Natural killer cell (primary cell): ENCODE measurements at regions not wholly inside any gene's neighbourhood (a gene's known extent, or its start where the extent isn't known, plus 50 kb on each side); places are given as distances from the start of the nearest gene placed in this dataset.

ENCODE experiments used
- ATAC-seq, 3 donors: fragments of 150-1000 bp in 2 of 3; fragments of 200-7000 bp in 1 of 3; cut with Tn5 transposase; 1 replicate in 1 of 3; 2 replicates in 2 of 3; pipeline ENCODE4 v1.10.0; 2021; ENCODE audit warnings: mild to moderate bottlenecking in 2 of 3, moderate library complexity in 2 of 3
- DNase-seq, 2 donors: peaks; one replicate each; pipeline versions ENCODE4 v3.0.0 to v3.0.0-alpha.2; 2013 to 2021; ENCODE audit warnings: mixed read lengths in 1 of 2
- H3K27ac ChIP-seq: one replicate; pipeline ENCODE4 v1.5.1; 2013; ENCODE audit warnings: mild to moderate bottlenecking, low read length
- H3K27me3 ChIP-seq: one replicate; pipeline ENCODE4 v1.6.1; 2013; ENCODE audit warnings: low read length; ENCODE audit not compliant: control insufficient read depth, insufficient read depth
- H3K36me3 ChIP-seq: one replicate; pipeline ENCODE4 v1.6.1; 2013; ENCODE audit warnings: low read length; ENCODE audit not compliant: control insufficient read depth, insufficient read depth
- H3K4me1 ChIP-seq: one replicate; pipeline ENCODE4 v1.6.1; 2013; ENCODE audit warnings: low read length; ENCODE audit not compliant: control insufficient read depth, insufficient read depth
- H3K4me3 ChIP-seq: one replicate; pipeline ENCODE4 v1.5.1; 2013; ENCODE audit warnings: low read length
- H3K9me3 ChIP-seq: one replicate; pipeline ENCODE4 v1.6.1; 2013; ENCODE audit warnings: low read length; ENCODE audit not compliant: control insufficient read depth, insufficient read depth
- H3K27ac Mint-ChIP-seq, 2 donors: one replicate each; pipeline ENCODE4 v1.8.0; 2022; ENCODE audit warnings: mild to moderate bottlenecking in 2 of 2, mixed read lengths in 2 of 2, moderate library complexity in 1 of 2
- H3K27me3 Mint-ChIP-seq, 2 donors: one replicate each; pipeline ENCODE4 v1.8.0; 2022; ENCODE audit warnings: low read depth in 2 of 2, mixed read lengths in 2 of 2
- H3K36me3 Mint-ChIP-seq: one replicate; pipeline ENCODE4 v1.8.0; 2022; ENCODE audit warnings: mixed read lengths
- H3K4me1 Mint-ChIP-seq, 2 donors: one replicate each; pipeline ENCODE4 v1.8.0; 2022; ENCODE audit warnings: mixed read lengths in 2 of 2
- H3K4me3 Mint-ChIP-seq: one replicate; pipeline ENCODE4 v1.8.0; 2022; ENCODE audit warnings: mild to moderate bottlenecking, moderate library complexity, mixed read lengths
- H3K9me3 Mint-ChIP-seq, 2 donors: one replicate each; pipeline ENCODE4 v1.8.0; 2022; ENCODE audit warnings: mixed read lengths in 2 of 2
- WGBS: methylation state at CpG from one replicate; pipeline ENCODE4 v1.1.7; 2013; ENCODE audit warnings: missing lambda C conversion rate; ENCODE audit not compliant: insufficient coverage; 5-methylcytosine and 5-hydroxymethylcytosine counted together
- intact Hi-C: fragments of 100-400 bp; cut with micrococcal nuclease; formaldehyde crosslinking; loops from one replicate; pipeline ENCODE4 v1.14.2; 2022
- TF ChIP-seq, protein P1 (sequence below): fragments of 200-600 bp; IDR thresholded peaks from one replicate; pipeline ENCODE4 v1.8.0; 2022; ENCODE audit warnings: antibody characterized with exemption

DNA sequence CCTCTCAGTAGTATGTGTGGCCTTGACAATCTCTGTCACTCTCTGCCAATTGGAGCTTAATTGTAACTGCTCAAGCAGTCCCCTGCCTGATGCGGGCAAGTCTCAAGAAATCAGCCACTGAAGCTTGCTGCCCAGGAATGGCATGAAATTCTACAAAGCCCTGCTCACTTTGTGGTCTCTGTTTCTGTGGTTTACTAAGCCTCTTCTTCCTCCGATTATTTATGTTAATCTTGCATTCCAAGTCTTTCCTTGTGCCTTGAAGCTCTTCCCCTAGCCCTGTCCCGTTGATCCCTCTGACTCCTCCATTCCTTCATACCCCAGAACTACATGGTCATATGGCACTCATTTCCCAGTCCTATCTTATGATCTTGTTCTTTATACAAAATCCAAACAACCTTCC, 489.3 kb upstream of the CHST9 start:
- Mint-ChIP-seq H3K27me3 (no peaks in the 10 kb centered on the region), H3K36me3 (no peaks in the 10 kb centered on the region), H3K4me3 (no peak overlapping the region), H3K27ac (no peak overlapping the region), H3K4me1 (no peaks in the 10 kb centered on the region), H3K9me3 (peaks cover 14 to 15% of the 10 kb centered on the region in 2 donors)
- Histone ChIP-seq H3K4me3 (no peak overlapping the region), H3K9me3 (no peaks in the 10 kb centered on the region), H3K27me3 (no peaks in the 10 kb centered on the region), H3K27ac (no peak overlapping the region), H3K4me1 (no peaks in the 10 kb centered on the region), H3K36me3 (no peaks in the 10 kb centered on the region)
- 82% methylated on average over 3 of the region's 3 CpGs for WGBS
- ATAC-seq (no peak), DNase-seq (no peak)
- intact Hi-C loops, result no loop called here
- TF ChIP-seq, protein P1, sequence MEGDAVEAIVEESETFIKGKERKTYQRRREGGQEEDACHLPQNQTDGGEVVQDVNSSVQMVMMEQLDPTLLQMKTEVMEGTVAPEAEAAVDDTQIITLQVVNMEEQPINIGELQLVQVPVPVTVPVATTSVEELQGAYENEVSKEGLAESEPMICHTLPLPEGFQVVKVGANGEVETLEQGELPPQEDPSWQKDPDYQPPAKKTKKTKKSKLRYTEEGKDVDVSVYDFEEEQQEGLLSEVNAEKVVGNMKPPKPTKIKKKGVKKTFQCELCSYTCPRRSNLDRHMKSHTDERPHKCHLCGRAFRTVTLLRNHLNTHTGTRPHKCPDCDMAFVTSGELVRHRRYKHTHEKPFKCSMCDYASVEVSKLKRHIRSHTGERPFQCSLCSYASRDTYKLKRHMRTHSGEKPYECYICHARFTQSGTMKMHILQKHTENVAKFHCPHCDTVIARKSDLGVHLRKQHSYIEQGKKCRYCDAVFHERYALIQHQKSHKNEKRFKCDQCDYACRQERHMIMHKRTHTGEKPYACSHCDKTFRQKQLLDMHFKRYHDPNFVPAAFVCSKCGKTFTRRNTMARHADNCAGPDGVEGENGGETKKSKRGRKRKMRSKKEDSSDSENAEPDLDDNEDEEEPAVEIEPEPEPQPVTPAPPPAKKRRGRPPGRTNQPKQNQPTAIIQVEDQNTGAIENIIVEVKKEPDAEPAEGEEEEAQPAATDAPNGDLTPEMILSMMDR, result no peak

DNA sequence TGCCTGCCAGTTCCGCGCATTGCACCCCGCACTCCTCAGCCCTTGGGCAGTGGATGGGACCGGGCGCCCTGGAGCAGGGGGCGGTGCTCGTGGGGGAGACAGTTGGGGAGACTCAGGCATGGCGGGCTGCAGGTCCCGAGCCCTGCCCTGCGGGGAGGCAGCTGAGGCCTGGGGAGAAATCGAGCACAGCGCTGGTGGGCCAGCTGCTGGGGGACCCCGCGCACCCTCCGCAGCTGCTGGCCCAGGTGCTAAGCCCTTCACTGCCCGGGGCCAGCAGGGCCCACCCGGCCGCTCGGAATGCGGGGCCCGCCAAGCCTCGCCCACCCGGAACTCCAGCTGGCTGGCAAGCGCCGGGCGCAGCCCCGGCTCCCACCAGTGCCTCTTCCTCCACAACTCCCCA, 488.8 kb upstream of the CHST9 start:
- Mint-ChIP-seq H3K9me3 (peaks cover 15% of the 10 kb centered on the region in 2 donors), H3K4me3 (no peak overlapping the region), H3K27ac (no peak overlapping the region), H3K36me3 (no peaks in the 10 kb centered on the region), H3K27me3 (no peaks in the 10 kb centered on the region), H3K4me1 (no peaks in the 10 kb centered on the region)
- Histone ChIP-seq H3K36me3 (no peaks in the 10 kb centered on the region), H3K4me3 (no peak overlapping the region), H3K27me3 (no peaks in the 10 kb centered on the region), H3K4me1 (no peaks in the 10 kb centered on the region), H3K27ac (no peak overlapping the region), H3K9me3 (no peaks in the 10 kb centered on the region)
- no peak for DNase-seq
- TF ChIP-seq, protein P1, result no peak
- ATAC-seq, result no peak
- intact Hi-C loops, result no loop called here
- 95% methylated on average over 27 of the region's 27 CpGs for WGBS

DNA sequence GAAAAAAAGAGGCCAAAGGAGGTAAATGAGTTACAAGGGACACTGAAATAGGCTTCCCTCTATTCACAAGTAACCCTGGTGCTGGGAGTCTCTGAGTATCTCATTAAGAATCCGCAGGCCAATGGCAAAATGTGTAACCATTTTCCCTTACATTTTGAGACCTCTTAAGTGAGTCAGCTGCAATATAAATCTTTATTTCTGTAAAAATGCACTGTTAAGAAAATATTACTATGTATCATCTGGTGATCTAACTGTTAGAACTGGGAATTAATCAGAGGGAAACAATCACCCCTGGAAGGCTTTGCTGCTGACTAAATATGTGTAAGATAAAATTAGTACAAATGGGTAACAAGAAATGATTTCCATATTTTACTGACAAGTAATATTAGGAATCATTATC, 483.1 kb upstream of the CHST9 start:
- WGBS, result 88% methylated on average over 1 of the region's 1 CpG
- TF ChIP-seq, protein P1, result no peak

DNA sequence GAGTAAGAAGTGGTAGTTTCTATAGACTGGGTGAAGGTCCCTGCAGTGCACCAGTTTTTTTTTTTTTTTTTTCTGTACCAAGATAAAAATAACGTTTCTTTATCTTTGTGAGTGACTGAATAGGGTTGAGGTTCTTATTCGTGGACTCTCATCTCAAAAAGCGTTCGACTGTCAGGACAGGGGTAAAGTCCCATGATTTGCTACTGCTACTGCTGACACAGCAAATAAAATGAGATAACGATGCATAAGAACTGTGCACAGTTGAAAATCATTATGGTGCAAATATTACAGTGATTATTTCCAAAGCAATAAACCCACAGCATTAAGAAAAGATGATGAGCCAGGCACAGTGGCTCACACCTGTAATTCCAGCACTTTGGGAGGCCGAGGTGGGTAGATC, 482.0 kb upstream of the CHST9 start:
- no peaks in the 10 kb centered on the region for H3K4me1 Mint-ChIP-seq
- intact Hi-C loops, result no loop called here
- H3K9me3 ChIP-seq, result no peaks in the 10 kb centered on the region
- H3K4me1 ChIP-seq, result no peaks in the 10 kb centered on the region
- no peak overlapping the region for H3K27ac Mint-ChIP-seq
- DNase-seq, result no peak
- no peak overlapping the region for H3K27ac ChIP-seq
- H3K9me3 Mint-ChIP-seq, result peaks cover 2 to 3% of the 10 kb centered on the region in 2 donors
- H3K36me3 ChIP-seq, result no peaks in the 10 kb centered on the region
- ATAC-seq, result no peak
- H3K36me3 Mint-ChIP-seq, result no peaks in the 10 kb centered on the region
- TF ChIP-seq, protein P1, result no peak
- no peak overlapping the region for H3K4me3 ChIP-seq
- no peaks in the 10 kb centered on the region for H3K27me3 ChIP-seq
- 76% methylated on average over 6 of the region's 6 CpGs for WGBS
- H3K27me3 Mint-ChIP-seq, result no peaks in the 10 kb centered on the region
- H3K4me3 Mint-ChIP-seq, result no peak overlapping the region

More for the DNA sequence above, 483.1 kb upstream of the CHST9 start:
- intact Hi-C loops, result no loop called here
- no peak overlapping the region for H3K27ac Mint-ChIP-seq
- ATAC-seq, result no peak
- no peaks in the 10 kb centered on the region for H3K9me3 ChIP-seq
- no peaks in the 10 kb centered on the region for H3K4me1 ChIP-seq
- no peaks in the 10 kb centered on the region for H3K27me3 ChIP-seq
- H3K4me3 Mint-ChIP-seq, result no peak overlapping the region
- H3K27me3 Mint-ChIP-seq, result no peaks in the 10 kb centered on the region
- H3K4me1 Mint-ChIP-seq, result no peaks in the 10 kb centered on the region
- no peak overlapping the region for H3K4me3 ChIP-seq
- H3K36me3 Mint-ChIP-seq, result no peaks in the 10 kb centered on the region
- DNase-seq, result no peak
- H3K9me3 Mint-ChIP-seq, result peaks cover 0 to 2% of the 10 kb centered on the region in 2 donors
- H3K27ac ChIP-seq, result no peak overlapping the region
- no peaks in the 10 kb centered on the region for H3K36me3 ChIP-seq
